Panc1 (cell line): ENCODE measurements at regions not wholly inside any gene's neighbourhood (a gene's known extent, or its start where the extent isn't known, plus 50 kb on each side); places are given as distances from the start of the nearest gene placed in this dataset.

Source experiments
- ATAC-seq: fragments of 200-7000 bp; cut with Tn5 transposase; 2 replicates; pipeline ENCODE4 v1.9.1; 2020; ENCODE audit warnings: mild to moderate bottlenecking, moderate library complexity
- BruUV-seq: library from RNA; stranded (reverse); fragments of 400-500 nt; replicated peaks from 2 replicates; lab custom pipeline; 2021; lab: Mats Ljungman, UMichigan
- CTCF ChIA-PET: fragments of 300-600 bp; sonication (Branson Sonifier 250); formaldehyde crosslinking; loops from one replicate; lab custom pipeline; 2022; ENCODE audit warnings: antibody characterized with exemption; lab: Charles Lee
- POLR2A ChIA-PET: fragments of 300-600 bp; sonication (Branson Sonifier 250); formaldehyde crosslinking; loops from one replicate; lab custom pipeline; 2022; ENCODE audit warnings: antibody characterized with exemption; lab: Charles Lee
- DNase-seq: peaks from one replicate; pipeline ENCODE4 v3.0.0-alpha.2; 2010; ENCODE audit warnings: low read depth, low spot score
- H3K27ac ChIP-seq: 2 replicates; pipeline ENCODE4 v1.5.1; 2011; ENCODE audit warnings: mild to moderate bottlenecking, low read length, inconsistent platforms
- H3K27me3 ChIP-seq: fragments of 200-500 bp; sonication (Bioruptor generic); 2 replicates; pipeline ENCODE4 v1.6.0; 2014; ENCODE audit warnings: low read length, inconsistent platforms; ENCODE audit not compliant: control insufficient read depth, insufficient read depth
- H3K36me3 ChIP-seq: fragments of 200-500 bp; sonication (Bioruptor generic); 2 replicates; pipeline ENCODE4 v1.5.1; 2014; ENCODE audit warnings: inconsistent platforms, mild to moderate bottlenecking, low read length, moderate library complexity; ENCODE audit not compliant: control insufficient read depth, insufficient read depth
- H3K4me1 ChIP-seq: 2 replicates; pipeline ENCODE4 v1.5.1; 2011; ENCODE audit warnings: inconsistent platforms, mild to moderate bottlenecking, low read length, moderate library complexity; ENCODE audit not compliant: control insufficient read depth, insufficient read depth
- H3K4me3 ChIP-seq, 2 experiments: 2 replicates each; pipeline ENCODE4 v1.5.1; 2011 to 2012; ENCODE audit warnings: low read depth in 2 of 2, low read length in 2 of 2, mild to moderate bottlenecking in 2 of 2, inconsistent platforms in 1 of 2, moderate library complexity in 1 of 2
- H3K9me3 ChIP-seq: fragments of 200-500 bp; sonication (Bioruptor generic); 2 replicates; pipeline ENCODE4 v1.5.1; 2014; ENCODE audit warnings: low read depth, mild to moderate bottlenecking, inconsistent platforms, low read length, moderate library complexity; ENCODE audit not compliant: control insufficient read depth, insufficient read depth
- CTCF ChIP-seq: fragments of 450-650 bp; IDR thresholded peaks from 2 replicates; pipeline ENCODE4 v1.5.1; 2017; ENCODE audit warnings: mild to moderate bottlenecking
- POLR2AphosphoS5 ChIP-seq: IDR thresholded peaks from 2 replicates; pipeline ENCODE4 v1.6.1; 2012; ENCODE audit warnings: mild to moderate bottlenecking, low read depth, low read length, moderate library complexity
- REST ChIP-seq, 2 experiments: IDR thresholded peaks; 2 replicates each; pipeline ENCODE4 v1.6.1; 2011 to 2012; ENCODE audit warnings: low read depth in 2 of 2, control low read depth in 1 of 2, low read length in 1 of 2, mild to moderate bottlenecking in 1 of 2, moderate library complexity in 1 of 2; ENCODE audit not compliant: insufficient read depth in 1 of 2
- SIN3A ChIP-seq: IDR thresholded peaks from 2 replicates; pipeline ENCODE4 v1.6.1; 2012; ENCODE audit warnings: low read depth, mild to moderate bottlenecking, low read length, moderate library complexity, borderline replicate concordance; ENCODE audit not compliant: insufficient read depth
- TCF7L2 ChIP-seq: IDR thresholded peaks from 2 replicates; pipeline ENCODE4 v1.6.1; 2011; ENCODE audit warnings: mild to moderate bottlenecking, low read depth, low read length, inconsistent platforms
- in situ Hi-C: cut with HindIII; loops from 2 replicates; pipeline ENCODE4 v1.10.0; 2016; ENCODE audit warnings: low sequenced_read_pairs, low pct_unique_long_range_greater_than_20kb
- intact Hi-C: fragments of 100-400 bp; cut with micrococcal nuclease; formaldehyde crosslinking; loops from one replicate; pipeline ENCODE4 v1.10.0; 2022; ENCODE audit not compliant: unreplicated experiment

GRCh38 chr5:4180703-4181102 lies 585.1 kb downstream of the IRX1 start:
- intact Hi-C loops, result no loop called here
- no peak for DNase-seq
- CTCF ChIA-PET, result no interaction called here

GRCh38 chr5:4182144-4182543 lies 586.5 kb downstream of the IRX1 start:
- in situ Hi-C loops (no loop called here), intact Hi-C loops (no loop called here)
- H3K9me3 ChIP-seq, result no peaks in the 10 kb centered on the region; the same call in 1 of the 2 replicates
- no peaks in the 10 kb centered on the region for H3K36me3 ChIP-seq
- H3K4me3 ChIP-seq, result no peak overlapping the region
- DNase-seq, result no peak
- no TSS peak for BruUV-seq
- TF ChIP-seq REST (IDR thresholded peaks at IDR 0.05; ENCODE audit: insufficient read depth in 1 of 2, low read depth in 2 of 2, low read length in 1 of 2) (no peak), SIN3A (no peak), POLR2AphosphoS5 (no peak), CTCF (no peak), TCF7L2 (no peak)
- CTCF ChIA-PET, result no interaction called here
- no peaks in the 10 kb centered on the region for H3K4me1 ChIP-seq
- ATAC-seq, result no peak
- no peak overlapping the region for H3K27ac ChIP-seq
- POLR2A ChIA-PET, result no interaction called here
- no peaks in the 10 kb centered on the region for H3K27me3 ChIP-seq

More at GRCh38 chr5:4180703-4181102, 585.1 kb downstream of the IRX1 start:
- in situ Hi-C loops, result no loop called here
- no peaks in the 10 kb centered on the region for H3K27me3 ChIP-seq
- no peak for ATAC-seq
- TF ChIP-seq CTCF (no peak), REST (IDR thresholded peaks at IDR 0.05; ENCODE audit: insufficient read depth in 1 of 2, low read depth in 2 of 2, low read length in 1 of 2) (no peak), TCF7L2 (no peak), SIN3A (no peak), POLR2AphosphoS5 (no peak)
- POLR2A ChIA-PET, result no interaction called here
- no peak overlapping the region for H3K27ac ChIP-seq
- no peak overlapping the region for H3K4me3 ChIP-seq
- no peaks in the 10 kb centered on the region for H3K36me3 ChIP-seq
- no TSS peak for BruUV-seq
- H3K4me1 ChIP-seq, result no peaks in the 10 kb centered on the region
- no peaks in the 10 kb centered on the region; the same call in 1 of the 2 replicates for H3K9me3 ChIP-seq
